ENCODE measurements at regions not wholly inside any gene's neighbourhood (a gene's known extent, or its start where the extent isn't known, plus 50 kb on each side); places are given as distances from the start of the nearest gene placed in this dataset.

- TF ChIP-seq CTCF (IDR thresholded peaks at IDR 0.05) (no peak), POLR2A (IDR thresholded peaks at IDR 0.05) (no peak)
These were observed 201.7 kb downstream of the PRELID2 start for GRCh38 chr5:145633474-145633873.

Data from heart left ventricle (tissue), 13 donors.